ENCODE measurements at regions not wholly inside any gene's neighbourhood (a gene's known extent, or its start where the extent isn't known, plus 50 kb on each side); places are given as distances from the start of the nearest gene placed in this dataset.

DNA sequence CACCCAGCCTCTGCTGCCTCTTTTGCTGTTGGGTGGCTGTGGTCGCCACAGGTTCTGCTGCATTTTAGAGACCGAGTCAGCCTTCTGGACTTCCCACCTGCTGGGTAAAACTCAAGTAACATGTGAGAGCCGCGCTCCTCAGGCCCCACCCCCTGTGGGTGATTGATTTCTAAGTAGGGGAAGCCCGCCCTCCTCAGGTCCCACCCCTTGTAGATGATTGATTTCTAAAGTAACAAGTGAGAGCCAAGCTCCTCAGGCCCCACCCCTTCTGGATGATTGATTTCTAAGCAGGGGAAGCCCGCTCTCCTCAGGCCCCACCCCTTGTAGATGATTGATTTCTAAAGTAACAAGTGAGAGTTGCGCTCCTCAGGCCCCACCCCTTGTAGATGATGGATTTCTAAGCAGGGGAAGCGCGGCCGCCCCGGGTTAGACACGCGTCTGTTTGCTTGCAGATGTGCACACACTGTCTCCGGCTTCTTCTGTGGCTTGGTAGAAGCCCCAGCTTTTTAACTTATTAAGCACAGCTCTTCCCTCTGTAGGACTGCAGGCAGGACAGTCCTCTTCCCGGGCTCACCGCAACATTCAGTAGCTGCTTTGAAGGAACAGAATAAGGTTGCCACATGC lies 83.4 kb downstream of the FAM43A start:
- peak; percentile 92 for DNase-seq (ENCODE audit: low spot score)

DNA sequence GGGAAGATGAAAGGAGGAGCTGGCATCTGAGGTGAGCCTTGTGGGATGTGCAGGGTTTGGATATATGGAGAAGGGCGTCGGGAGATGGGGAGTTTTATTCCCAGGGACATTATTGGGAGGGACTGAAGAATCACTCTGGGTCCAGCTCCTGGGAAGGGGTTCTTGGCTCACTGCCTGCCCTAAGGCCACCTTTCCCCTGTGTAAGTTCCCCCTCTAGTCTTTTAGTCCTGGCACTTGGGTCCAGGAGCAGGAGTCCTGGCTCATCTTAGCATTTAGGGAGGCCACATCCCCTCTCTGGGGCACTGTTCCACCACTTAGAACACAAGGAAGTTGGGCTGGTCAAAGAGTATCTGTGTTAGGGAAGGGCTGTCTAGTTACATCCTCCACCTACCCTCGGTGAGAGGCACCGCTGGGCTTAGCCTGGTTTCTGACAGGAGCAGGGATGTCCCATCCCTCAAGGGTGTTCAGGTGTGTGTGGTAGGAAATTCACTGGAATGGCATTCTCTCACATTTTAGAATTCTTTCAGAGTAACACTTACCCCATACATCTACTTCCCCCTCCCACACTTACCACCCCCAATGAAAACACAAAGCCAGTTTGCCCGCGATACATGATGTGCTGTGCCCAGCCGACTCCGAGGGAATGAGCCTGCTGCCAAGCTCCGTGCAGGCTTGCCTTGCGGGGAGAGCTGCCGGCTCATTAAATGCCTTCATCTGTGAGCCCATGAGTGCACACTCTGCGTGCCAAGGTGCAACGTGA lies 86.7 kb downstream of the FAM43A start:
- DNase-seq (ENCODE audit: low spot score): no peak

DNA sequence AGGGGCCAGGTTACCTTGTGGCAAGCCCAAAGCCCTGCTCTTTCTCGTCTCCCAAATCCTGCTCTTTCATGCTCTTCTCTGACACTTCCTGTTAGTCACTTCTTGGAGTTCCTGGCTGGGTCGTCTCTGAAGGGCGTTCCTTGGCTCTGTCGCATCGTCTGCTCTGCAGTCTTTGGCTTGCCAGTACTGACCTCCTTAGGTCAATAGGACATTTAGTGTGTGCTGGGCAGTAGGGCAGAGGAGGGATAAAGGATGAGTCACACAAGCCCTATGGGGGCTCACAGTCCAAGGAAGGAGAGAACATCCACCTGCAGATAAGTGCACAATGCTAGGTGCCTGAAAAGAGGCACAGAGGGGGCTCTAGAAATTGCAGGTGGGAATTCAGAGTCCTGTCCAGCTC lies 87.5 kb downstream of the FAM43A start:
- peak; percentile 80 for DNase-seq (ENCODE audit: low spot score)

DNA sequence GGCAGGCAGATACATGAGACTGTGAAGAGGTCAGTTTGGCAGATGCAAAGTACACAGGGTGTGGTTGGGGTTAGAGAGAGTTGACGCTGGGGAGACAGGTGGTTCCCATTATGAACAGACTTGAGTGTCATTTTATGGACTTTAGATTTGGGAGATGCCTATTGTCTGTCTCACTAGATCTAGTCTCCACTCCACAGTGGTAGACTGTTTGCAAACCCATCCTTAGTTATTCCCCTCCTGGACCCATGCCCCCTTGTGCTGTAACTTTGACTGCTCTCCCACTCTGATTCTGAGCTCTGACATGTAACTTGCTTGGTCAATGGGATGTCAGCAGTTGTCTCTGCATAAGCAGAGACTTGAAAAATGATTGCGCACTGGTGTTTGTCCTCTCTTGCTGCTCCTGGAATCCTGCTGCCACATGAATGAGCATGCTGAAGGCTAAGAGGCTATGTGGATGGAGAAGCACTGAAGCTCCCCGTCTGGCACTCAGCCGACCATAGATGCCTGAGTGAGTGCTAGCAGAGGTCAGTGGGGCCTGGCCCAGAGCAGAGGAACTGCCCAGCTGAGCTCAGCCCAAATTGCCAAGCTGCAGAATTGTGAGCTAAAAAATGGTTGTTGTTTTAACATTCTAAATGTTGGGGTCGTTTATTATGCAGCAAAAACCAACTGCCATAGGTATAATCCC lies 88.2 kb downstream of the FAM43A start:
- no peak for DNase-seq (ENCODE audit: low spot score)

DNA sequence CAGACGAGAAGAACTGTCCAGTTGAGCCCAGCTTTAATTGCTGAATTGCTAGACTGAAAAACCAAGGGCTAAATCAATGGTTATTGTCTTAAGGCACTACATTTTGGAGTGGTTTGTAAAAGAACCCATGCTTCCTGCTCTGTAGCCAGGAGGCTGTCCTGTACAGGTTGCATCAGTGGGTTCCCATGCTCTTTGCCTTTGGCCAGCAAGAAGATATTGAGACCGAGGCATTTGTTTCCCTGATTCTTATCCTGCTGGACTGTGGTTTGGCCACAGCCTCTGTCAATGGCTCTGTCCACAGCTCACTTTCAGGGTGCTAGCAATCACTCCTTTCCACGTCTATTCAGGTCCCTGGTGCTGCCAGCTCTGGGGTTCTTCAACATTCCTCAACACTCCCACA lies 89.6 kb downstream of the FAM43A start:
- no peak for DNase-seq (ENCODE audit: low spot score)

DNA sequence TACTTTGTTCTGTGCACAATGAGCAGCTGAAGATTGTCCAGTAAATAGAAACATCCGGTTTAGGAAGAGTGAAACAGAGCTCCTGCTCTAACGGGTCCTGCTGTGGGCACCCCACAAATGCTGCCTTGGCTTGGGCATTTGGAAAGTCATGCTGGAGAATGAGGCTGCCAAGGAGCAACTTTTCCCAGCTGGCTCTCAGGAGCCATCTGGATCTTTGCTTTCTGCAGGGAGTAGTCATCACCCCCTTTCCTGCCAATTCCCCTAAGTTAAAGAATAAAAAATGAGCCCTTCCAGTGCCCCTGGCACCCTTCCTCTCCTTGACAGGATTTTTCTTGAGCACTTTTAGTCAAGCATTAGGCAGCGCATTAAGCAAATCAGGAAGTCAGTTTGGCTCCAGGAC lies 90.0 kb downstream of the FAM43A start:
- DNase-seq (ENCODE audit: low spot score): no peak

DNA sequence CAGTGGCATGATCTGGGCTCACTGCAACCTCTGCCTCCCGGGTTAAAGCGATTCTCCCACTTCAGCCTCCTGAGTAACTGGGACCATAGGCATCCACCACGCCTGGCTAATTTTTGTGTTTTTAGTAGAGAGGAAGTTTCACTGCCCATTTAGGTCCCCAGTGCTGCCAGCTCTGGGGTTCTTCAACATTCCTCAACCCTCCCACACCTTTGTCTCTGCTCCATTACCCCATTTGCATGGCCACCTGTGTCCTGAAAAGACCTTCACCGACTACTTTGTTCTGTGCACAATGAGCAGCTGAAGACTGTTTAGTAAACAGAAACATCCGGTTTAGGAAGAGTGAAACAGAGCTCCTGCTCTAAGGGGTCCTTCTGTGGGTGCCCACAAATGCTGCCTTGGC lies 92.0 kb downstream of the FAM43A start:
- DNase-seq (ENCODE audit: low spot score): no peak

DNA sequence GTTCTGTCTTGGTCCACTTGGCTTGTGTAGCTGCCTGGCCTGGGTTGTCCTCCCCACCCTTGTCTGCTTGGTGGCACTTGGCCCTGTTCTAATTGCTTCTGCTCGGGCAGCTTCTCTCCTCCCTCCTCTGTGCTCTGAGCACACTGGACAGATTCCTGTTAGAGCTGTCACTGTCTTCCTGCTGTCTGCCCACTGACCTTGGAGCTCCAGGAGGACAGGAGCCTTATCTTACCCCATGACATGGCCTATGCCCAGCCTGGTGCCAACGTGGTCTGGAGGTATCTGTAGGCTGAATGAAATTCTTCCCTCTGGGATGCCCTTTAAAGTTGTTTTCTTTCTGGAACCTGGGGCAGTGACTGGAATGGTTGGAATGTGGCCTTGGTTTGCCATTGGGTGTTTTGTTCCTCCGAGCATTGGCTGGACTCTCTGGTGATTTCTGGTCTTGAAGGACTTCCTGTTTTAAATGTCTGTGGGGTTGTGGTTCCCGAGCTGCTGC lies 94.1 kb downstream of the FAM43A start:
- no peak for DNase-seq (ENCODE audit: low spot score)

DNA sequence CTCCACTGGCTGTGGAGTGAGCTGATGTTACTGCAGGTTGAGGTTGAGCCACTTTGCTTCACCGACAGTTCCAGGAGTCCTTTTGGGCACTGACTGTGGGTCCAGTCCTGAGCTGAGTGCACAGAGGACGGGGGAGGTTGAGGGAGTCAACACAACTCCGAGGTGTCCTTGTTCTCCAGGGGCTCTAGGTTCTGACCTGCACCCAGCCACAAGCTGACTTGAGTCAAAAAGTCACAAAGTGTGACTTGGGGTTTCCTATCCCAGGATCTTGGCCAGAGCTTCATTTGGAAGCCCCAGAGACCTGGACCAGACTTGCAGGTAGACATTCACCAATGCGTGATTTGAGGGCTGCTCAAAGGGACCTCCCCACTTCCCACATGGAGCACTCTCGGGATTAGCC lies 95.0 kb downstream of the FAM43A start:
- DNase-seq (ENCODE audit: low spot score): no peak

DNA sequence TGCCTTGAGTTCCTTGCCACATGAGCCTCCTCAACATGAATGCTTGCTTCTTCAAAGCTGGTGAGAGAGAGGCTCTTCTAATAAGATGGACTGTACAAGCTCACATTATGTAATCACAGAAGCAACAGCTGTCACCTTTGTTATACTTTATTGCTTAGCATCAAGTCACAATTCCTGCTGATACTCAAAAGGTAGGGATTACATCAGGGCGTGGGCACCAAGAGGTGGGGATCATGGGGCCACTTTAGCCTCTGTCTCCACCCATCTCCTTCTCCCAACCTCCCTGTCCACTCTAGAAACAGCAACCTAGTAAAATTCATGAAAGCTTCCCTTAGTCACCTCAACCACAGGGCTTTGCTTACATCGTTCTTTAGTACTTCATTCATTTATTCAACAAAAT lies 95.9 kb downstream of the FAM43A start:
- DNase-seq (ENCODE audit: low spot score): no peak

DNA sequence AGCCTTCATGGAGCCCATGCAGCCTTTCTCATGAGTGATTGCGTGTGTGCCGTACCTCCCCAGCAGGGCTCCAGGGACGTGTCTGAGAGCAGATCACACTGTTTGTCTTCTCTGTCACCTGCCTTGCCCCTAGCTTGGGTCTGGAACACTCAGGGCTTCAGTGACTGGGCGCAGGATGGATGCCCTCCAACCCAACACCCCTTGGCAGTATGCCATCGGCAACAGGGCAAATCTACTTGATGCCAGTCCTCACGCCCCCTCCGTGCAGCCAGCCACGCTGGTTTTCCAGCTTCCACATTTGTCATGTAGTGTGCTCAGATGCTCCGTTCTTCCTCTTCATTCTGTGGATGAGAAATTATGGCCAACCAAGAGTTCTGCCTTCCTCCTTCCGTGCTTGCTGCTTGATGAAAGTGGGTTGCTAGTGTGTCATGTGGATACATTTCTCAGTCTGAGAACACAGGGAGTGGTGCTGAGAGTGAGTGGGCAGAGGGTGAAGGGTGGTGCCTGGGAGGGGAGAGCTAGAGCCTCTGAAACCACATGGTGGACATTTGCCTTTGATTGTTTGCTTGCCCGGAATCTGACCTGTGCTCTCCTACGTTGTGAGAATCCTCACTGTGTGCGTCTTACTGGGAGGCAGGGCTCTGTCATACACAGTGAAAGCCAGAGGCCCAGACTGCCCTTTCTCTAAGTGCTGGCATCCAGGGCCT lies 97.2 kb downstream of the FAM43A start:
- no peak for DNase-seq (ENCODE audit: low spot score)

DNA sequence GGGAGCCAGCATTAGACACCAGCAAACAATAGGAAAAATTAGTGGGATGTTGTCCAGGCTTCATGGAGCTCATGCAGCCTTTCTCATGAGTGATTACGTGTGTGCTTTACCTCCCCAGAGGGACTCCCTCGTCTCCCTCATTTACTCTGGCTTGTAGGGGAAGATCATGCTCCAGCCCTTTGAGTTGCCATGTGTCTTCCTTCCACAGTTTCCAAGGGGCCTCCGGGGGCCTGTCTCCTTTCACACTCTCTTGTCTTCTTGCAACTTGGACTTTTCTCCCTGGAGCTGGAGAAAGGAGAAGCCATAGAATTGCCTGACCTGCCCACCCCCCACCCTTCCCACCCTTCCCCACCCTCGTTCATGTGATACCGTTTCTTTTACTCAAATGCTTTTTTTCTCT lies 98.7 kb downstream of the FAM43A start:
- no peak for DNase-seq (ENCODE audit: low spot score)

DNA sequence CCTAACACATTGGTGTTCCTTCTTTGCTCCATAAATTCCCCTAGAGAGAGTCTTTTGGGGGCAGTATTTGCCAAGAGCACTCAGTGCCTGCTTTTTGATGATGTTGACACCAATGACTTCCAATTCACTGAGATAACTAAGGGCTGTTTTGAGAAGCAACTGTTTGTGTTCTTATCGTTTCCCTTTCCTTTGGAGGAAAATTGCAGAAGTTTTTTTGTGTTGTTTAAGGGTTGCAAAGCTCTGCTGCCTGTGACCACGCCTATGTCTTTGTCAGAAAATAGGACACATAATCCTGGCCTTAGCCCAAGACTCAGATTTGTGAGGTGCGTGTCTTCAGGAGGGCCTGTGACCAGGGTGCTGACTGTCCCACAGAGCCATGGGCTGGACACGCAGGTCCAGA lies 99.6 kb downstream of the FAM43A start:
- no peak for DNase-seq (ENCODE audit: low spot score)

DNA sequence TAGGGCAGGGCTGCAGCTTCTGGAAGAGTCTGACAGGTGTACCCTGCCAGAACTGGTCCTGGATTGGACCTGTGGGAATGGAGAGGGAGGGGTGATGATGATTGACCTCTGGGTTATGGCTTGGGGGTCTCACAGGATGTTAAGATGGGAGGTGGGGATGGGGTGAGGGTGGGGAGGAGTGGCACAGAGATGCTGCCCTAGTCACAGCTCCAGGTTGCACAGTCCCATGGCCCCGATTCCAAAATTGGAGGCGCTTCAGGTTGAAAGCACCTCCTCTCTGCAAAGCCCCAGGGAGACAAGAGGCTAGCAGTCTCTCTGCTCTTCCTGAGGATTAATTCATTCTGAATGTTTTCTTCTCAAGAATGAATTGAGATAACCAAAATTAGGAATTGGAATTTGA lies 101.4 kb downstream of the FAM43A start:
- DNase-seq (ENCODE audit: low spot score): no peak

DNA sequence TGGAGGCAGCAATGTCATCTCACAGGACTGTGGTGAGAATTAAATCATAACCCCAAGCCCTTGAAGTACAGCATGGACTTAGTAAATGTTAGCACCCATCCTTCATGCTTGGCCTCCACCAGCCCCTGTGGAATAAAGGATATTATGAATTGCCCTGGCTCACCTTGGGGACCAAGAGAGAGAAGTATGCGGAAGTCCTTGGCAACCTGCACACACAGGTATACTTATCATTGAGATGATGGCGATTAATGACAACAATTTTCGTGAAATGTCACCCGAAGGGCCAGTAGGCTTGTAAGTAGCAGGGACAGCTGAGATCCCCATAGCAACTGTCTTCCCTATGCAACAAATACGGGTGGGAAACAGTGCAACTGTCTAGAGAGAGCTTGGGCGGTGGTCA lies 102.0 kb downstream of the FAM43A start:
- DNase-seq (ENCODE audit: low spot score): no peak

DNA sequence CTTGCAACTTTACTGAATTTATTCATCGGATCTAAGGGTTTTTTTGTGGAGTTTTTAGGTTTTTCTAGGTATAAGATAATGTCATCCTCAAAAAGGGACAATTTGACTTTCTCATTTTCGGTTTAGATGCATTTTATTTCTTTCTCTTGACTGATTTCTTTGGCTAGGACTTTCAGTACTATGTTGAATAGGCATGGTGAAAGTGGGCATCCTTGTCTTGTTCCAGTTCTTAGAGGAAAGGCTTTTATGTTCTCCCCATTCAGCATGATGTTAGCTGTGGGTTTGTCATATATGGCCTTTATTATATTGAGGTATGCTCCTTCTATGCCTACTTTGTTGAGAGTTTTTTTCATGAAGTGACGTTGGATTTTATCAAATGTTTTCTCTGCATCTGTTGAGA lies 106.7 kb downstream of the FAM43A start:
- DNase-seq (ENCODE audit: low spot score): no peak

DNA sequence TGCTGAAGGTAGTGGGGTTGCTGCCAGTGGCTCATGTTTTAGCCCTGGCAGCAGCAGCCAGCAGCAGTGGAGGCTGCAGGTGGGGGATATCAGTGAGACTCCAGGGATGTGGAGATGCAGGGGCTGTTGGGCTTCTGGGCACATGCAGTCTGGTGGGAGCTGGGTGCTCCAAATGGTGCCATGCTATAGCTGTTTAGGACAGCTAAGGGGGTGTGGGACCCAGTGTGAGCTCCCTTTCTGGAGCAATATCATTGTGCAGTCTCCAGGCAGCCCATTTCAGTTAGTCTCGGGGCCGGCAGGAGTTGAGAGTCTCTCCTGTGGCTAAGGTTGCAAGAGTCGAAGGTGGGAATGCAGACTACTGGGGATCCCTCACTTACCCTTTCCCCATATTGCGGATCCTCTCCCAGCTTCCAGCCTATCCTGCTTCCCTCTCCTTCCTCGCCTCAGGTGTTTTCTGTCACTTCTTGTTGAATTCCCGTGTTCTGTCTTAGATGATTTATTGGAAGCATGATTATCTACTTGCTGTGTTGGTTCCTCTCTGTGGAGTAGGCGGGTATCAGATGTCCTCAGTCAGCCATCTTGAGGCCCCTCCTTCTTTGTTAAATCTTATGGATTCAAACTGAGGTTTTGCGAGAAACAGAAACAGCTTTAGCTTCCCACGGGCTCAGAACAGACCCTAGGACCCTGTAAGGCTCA lies 112.0 kb downstream of the FAM43A start:
- no peak for DNase-seq (ENCODE audit: low spot score)

DNA sequence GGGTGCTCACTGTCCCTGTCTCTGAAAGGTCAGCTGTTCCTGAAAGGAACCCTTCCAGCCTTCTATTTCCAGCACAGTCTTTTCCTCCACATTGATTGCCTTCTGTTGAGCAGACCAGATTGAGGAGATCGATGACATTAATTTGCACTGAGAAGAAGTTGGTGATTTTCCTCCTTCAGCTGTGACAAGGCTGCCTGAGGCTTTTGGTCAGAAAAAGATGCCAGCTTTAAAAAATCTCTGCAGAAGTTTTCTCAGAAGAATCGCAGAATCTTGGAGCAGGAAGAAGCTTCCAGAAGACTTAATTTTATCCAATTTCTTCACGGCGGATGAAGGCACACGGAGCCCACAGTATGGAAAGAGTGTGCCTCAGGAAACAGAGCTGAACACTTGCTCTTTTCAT lies 112.8 kb downstream of the FAM43A start:
- no peak for DNase-seq (ENCODE audit: low spot score)

DNA sequence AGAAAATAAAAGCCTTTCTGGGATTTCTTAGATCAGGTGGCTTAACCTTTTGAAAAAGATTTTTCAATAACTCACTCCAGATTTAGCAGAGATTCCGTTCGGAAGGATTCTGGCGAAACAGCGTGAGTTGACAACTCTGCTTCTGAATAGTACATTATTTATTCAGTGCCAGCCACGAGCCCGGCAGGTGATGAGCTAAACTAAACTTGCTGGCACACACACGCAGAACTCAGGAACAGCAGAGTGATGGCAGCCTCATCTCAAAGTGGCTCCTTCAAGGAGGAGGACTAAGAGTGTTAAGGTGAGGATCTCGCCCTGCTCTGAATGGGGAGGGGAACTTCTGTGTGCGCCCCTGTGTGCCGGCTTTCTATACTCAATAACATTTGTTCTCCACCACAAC lies 114.3 kb downstream of the FAM43A start:
- DNase-seq (ENCODE audit: low spot score): no peak

DNA sequence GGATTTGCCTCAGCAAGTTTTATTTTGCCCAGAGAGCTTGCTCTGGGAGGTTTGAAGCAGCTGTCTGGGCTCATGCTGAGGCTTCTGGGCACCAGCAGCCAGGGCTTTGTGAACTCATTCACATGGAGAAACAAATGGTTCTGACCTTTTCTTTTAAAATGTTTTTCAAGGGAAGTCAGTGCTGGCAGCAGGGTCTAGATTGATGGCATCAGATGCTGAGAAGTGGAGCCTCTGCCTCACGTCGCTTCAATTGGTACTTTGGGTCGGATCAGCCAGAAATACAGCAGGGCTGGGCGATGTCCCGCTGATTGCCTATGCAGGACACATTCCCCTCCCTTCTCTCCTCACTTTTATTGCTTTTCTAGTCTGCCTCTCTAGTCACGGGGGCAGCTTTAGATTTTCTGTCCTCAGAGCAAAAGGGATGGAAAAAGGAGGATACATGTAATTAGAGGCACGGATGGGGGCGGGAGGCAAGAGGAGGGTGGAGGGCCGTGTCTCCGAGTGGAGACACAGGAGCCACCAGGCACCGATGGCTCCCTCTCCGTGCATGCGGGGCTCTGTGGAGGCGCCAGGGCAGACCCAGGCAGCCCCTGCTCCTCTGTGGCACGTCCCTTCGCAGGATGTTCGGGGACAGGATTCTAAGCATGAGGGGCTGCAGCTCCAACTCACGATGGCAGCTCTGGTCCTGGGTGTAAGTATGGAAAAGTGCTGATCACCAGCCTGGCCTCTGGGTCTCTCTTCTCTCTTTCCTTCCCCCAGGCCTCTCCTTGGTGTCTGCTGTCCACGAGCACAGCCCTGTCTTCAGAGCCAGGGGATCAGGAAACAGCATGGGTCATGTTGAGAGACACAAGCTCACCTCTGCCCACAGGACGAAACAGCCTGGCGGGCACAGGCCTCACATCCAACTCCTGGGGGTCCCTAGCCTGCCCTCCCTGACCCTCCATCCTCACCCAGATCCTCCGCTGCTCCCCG lies 116.1 kb downstream of the FAM43A start:
- DNase-seq (ENCODE audit: low spot score): no peak

DNA sequence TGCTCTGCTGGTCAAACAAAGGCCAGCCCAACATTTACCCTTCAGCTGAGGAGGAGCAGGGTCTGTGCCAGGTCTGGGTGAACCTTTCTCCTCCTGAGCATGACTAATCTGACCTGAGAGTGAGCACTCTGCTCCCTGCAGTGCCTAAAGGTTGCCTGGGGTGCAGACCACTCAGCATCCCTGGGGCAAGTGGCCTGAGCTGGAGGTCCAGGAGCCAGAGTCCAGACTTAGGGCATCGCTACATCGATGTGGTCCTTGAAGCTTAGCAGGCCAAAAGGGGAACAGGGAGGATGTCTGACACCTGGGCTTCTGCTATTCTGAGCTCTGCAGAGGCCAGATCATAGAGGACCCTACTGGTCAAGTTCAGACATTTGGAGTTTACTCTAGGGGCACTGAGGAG lies 119.1 kb downstream of the FAM43A start:
- DNase-seq (ENCODE audit: low spot score): no peak
